ENCODE measurements at regions not wholly inside any gene's neighbourhood (a gene's known extent, or its start where the extent isn't known, plus 50 kb on each side); places are given as distances from the start of the nearest gene placed in this dataset.

GRCh38 chr2:12795851-12796250, 79.1 kb downstream of the TRIB2 start:
- intact Hi-C loops (cut with micrococcal nuclease), result no loop called here
- ATAC-seq, result no peak
- DNase-seq, result no peak

GRCh38 chr2:12796657-12797056, 79.9 kb downstream of the TRIB2 start:
- ATAC-seq (peak; percentile 97), DNase-seq (peak; percentile 81)
- intact Hi-C loops (cut with micrococcal nuclease), result no loop called here

- intact Hi-C loops (cut with micrococcal nuclease), result no loop called here
- ATAC-seq (peak; percentile 50), DNase-seq (no peak)
These were observed 81.1 kb downstream of the TRIB2 start for GRCh38 chr2:12797815-12798214.

GRCh38 chr2:12803607-12804006, 86.9 kb downstream of the TRIB2 start:
- intact Hi-C loops (cut with micrococcal nuclease), result loop anchor here (10.0 kb wide), 1 partner anchor 69 kb away; no protein-coding TSS in a partner anchor
- ATAC-seq (no peak), DNase-seq (no peak)

GRCh38 chr2:12804091-12804856, 87.5 kb downstream of the TRIB2 start:
- intact Hi-C loops (cut with micrococcal nuclease), result loop anchor here (10.0 kb wide), 1 partner anchor 69 kb away; no protein-coding TSS in a partner anchor
- ATAC-seq, result peak; percentile 6
- DNase-seq, result no peak

GRCh38 chr2:12805033-12805432, 88.3 kb downstream of the TRIB2 start:
- no peak for ATAC-seq
- intact Hi-C loops (cut with micrococcal nuclease), result loop anchor here (10.0 kb wide), 1 partner anchor 70 kb away; no protein-coding TSS in a partner anchor
- DNase-seq, result no peak

- DNase-seq (no peak), ATAC-seq (peak; percentile 11)
- intact Hi-C loops (cut with micrococcal nuclease), result loop anchor here (10.0 kb wide), 1 partner anchor 72 kb away; no protein-coding TSS in a partner anchor
These were observed 90.0 kb downstream of the TRIB2 start for GRCh38 chr2:12806549-12807242.

- no peak for DNase-seq
- intact Hi-C loops (cut with micrococcal nuclease), result loop anchor here (10.0 kb wide), 1 partner anchor 73 kb away; no protein-coding TSS in a partner anchor
These were observed 91.4 kb downstream of the TRIB2 start for GRCh38 chr2:12807907-12808810.

GRCh38 chr2:12809526-12809925, 92.8 kb downstream of the TRIB2 start:
- no peak for DNase-seq
- ATAC-seq, result peak; percentile 31
- intact Hi-C loops (cut with micrococcal nuclease), result loop anchor here (10.0 kb wide), 1 partner anchor 75 kb away; no protein-coding TSS in a partner anchor

More at GRCh38 chr2:12807907-12808810, 91.4 kb downstream of the TRIB2 start:
- ATAC-seq, result peak; percentile 90

- intact Hi-C loops (cut with micrococcal nuclease), result no loop called here
- no peak for DNase-seq
These were observed 95.2 kb downstream of the TRIB2 start for GRCh38 chr2:12811916-12812315.

GRCh38 chr2:12813166-12813565, 96.4 kb downstream of the TRIB2 start:
- ATAC-seq, result no peak

More at GRCh38 chr2:12811916-12812315, 95.2 kb downstream of the TRIB2 start:
- no peak for ATAC-seq

GRCh38 chr2:12816379-12817306, 99.9 kb downstream of the TRIB2 start:
- intact Hi-C loops (cut with micrococcal nuclease), result loop anchor here (5.0 kb wide), 1 partner anchor 186 kb away; no protein-coding TSS in a partner anchor
- ATAC-seq (no peak), DNase-seq (no peak)

More at GRCh38 chr2:12813166-12813565, 96.4 kb downstream of the TRIB2 start:
- intact Hi-C loops (cut with micrococcal nuclease), result no loop called here
- no peak for DNase-seq

- no peak for ATAC-seq
- no peak for DNase-seq
- intact Hi-C loops (cut with micrococcal nuclease), result loop anchor here (5.0 kb wide), 1 partner anchor 184 kb away; no protein-coding TSS in a partner anchor
These were observed 101.1 kb downstream of the TRIB2 start for GRCh38 chr2:12817870-12818269.

- DNase-seq, result no peak
- intact Hi-C loops (cut with micrococcal nuclease), result loop anchor here (5.0 kb wide), 1 partner anchor 184 kb away; no protein-coding TSS in a partner anchor
- ATAC-seq, result peak; percentile 55
These were observed 101.8 kb downstream of the TRIB2 start for GRCh38 chr2:12818416-12819102.

- DNase-seq, result peak; percentile 42
These were observed 102.4 kb downstream of the TRIB2 start for GRCh38 chr2:12819103-12819475.

GRCh38 chr2:12819721-12820120, 103.0 kb downstream of the TRIB2 start:
- DNase-seq (no peak), ATAC-seq (no peak)
- intact Hi-C loops (cut with micrococcal nuclease), result loop anchor here (5.0 to 10.0 kb wide), 2 partner anchors 95 to 183 kb away; no protein-coding TSS in a partner anchor

More at GRCh38 chr2:12819103-12819475, 102.4 kb downstream of the TRIB2 start:
- peak; percentile 97 for ATAC-seq
- intact Hi-C loops (cut with micrococcal nuclease), result loop anchor here (5.0 kb wide), 1 partner anchor 183 kb away; no protein-coding TSS in a partner anchor

- no peak for ATAC-seq
- DNase-seq, result no peak
- intact Hi-C loops (cut with micrococcal nuclease), result loop anchor here (10.0 kb wide), 1 partner anchor 97 kb away; no protein-coding TSS in a partner anchor
These were observed 104.9 kb downstream of the TRIB2 start for GRCh38 chr2:12821656-12822055.
